ENCODE measurements at regions not wholly inside any gene's neighbourhood (a gene's known extent, or its start where the extent isn't known, plus 50 kb on each side); places are given as distances from the start of the nearest gene placed in this dataset.
"Not testable (repeated sequence)": the region's sequence is repeated elsewhere in the genome, so short reads cannot be mapped to it uniquely, and the experiment has no call there.

DNA sequence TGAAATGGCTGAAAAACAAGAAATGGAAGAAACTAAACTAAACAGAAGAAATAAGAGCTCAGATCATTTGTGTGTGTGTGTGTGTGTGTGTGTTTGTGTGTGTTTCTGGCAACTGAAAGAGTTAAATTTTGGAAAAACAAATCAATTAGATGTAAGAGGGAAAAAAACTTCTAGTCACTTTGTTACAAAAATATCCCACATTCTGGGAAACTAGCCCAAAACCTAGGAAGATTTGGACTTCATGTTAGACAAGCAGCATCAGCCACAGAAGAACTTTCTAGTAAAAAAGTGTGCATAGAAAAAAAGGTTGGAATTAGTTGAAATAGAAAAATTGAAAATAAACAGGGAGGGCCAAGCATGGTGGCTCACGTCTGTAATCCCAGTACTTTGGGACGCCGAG is 111.6 kb upstream of the PRKG2 start:
- no peak overlapping the region for H3K27ac ChIP-seq
- no peaks in the 10 kb centered on the region for H3K27me3 ChIP-seq
- no peaks in the 10 kb centered on the region for H3K36me3 ChIP-seq
- H3K4me3 ChIP-seq (replicated peaks in 1 of 3) = no peak overlapping the region
- no peak for DNase-seq
- intact Hi-C loops (cut with DNase I) = no loop called here
- H3K9me3 ChIP-seq = no peaks in the 10 kb centered on the region
- no peak for TF ChIP-seq POLR2A (IDR thresholded peaks at IDR 0.05)
- TF ChIP-seq, protein P1, sequence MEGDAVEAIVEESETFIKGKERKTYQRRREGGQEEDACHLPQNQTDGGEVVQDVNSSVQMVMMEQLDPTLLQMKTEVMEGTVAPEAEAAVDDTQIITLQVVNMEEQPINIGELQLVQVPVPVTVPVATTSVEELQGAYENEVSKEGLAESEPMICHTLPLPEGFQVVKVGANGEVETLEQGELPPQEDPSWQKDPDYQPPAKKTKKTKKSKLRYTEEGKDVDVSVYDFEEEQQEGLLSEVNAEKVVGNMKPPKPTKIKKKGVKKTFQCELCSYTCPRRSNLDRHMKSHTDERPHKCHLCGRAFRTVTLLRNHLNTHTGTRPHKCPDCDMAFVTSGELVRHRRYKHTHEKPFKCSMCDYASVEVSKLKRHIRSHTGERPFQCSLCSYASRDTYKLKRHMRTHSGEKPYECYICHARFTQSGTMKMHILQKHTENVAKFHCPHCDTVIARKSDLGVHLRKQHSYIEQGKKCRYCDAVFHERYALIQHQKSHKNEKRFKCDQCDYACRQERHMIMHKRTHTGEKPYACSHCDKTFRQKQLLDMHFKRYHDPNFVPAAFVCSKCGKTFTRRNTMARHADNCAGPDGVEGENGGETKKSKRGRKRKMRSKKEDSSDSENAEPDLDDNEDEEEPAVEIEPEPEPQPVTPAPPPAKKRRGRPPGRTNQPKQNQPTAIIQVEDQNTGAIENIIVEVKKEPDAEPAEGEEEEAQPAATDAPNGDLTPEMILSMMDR (IDR thresholded peaks at IDR 0.05) = no peak
- WGBS, 2 donors = 90 to 92% methylated on average over 3 of the region's 3 CpGs
- no peaks in the 10 kb centered on the region for H3K4me1 ChIP-seq

DNA sequence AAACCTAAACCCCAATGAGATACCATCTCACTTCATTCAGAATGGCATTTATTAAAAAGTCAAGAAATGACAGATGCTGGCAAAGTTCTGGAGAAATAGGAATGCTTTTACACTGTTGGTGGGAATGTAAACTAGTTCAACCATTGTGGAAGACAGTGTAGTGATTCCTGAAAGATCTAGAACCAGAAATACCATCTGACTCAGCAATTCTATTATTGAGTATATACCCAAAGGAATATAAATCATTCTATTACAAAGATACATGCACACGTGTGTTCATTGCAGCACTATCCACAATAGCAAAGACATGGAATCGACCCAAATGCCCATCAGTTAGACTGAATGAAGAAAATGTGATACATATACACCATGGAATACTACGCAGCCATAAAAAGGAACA is 109.6 kb upstream of the PRKG2 start:
- H3K9me3 ChIP-seq; H3K27me3 ChIP-seq; H3K4me1 ChIP-seq; intact Hi-C loops (cut with DNase I); H3K36me3 ChIP-seq; H3K27ac ChIP-seq; H3K4me3 ChIP-seq (replicated peaks in 1 of 3); DNase-seq: not testable (repeated sequence)
- 83 to 87% methylated on average over 3 of the region's 3 CpGs for WGBS, 2 donors

DNA sequence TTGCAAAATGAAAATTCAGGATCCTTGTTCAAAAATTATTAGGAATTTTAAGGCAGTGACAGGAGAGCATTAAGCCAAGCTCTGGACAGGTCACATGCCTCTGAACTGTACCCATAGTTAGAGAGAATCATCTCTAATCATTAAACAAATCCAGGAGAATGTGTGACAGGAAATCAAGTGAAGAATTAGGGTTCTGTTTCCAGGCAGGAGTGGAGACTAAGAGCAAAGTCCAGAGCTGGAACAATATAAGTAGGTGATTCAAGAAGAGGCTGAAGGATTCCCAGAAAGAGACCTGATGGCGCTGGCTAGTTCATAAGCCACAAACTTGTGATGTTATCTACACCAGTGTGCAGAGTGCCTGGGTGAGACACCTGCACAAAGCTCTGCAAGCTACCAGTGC is 104.6 kb upstream of the PRKG2 start:
- no peak for DNase-seq
- intact Hi-C loops (cut with DNase I) = no loop called here
- no peak overlapping the region for H3K27ac ChIP-seq
- no peak overlapping the region for H3K4me3 ChIP-seq (replicated peaks in 1 of 3)
- TF ChIP-seq POLR2A (IDR thresholded peaks at IDR 0.05) = no peak
- TF ChIP-seq, protein P1 (IDR thresholded peaks at IDR 0.05) = no peak
- no peaks in the 10 kb centered on the region for H3K27me3 ChIP-seq
- no peaks in the 10 kb centered on the region for H3K36me3 ChIP-seq
- H3K4me1 ChIP-seq = peaks cover 6 to 8% of the 10 kb centered on the region in 2 donors
- 69 to 100% methylated on average over 1 of the region's 1 CpG for WGBS, 2 donors
- no peaks in the 10 kb centered on the region for H3K9me3 ChIP-seq

DNA sequence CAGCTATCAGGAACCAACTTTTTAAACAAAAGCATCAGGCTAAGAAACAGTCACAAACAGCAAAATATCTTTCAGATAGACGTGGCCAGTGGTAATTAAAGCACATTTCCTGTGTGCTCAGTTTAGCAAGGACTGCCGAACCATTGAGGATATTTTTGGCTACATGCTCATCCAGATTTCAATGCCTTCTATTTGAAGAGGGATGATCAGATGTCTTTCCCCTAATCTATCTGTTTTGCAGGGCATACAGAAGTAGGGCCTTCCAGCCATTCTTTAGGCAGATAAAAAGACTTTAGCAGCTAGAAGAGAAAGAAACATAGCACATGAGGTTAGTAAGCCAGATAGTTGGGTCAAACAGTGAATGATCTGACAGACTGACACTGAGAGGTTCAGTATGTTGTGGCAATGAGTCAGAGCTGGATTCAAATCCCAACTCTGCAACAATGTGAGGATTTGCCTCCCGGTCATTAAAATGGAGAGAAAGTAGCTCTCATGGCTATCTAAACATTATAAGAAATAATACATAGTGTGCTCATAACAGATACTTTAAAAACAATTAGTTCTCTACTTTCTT is 100.0 kb upstream of the PRKG2 start:
- H3K4me3 ChIP-seq (replicated peaks in 1 of 3) = no peak overlapping the region
- H3K4me1 ChIP-seq = peaks cover 6 to 8% of the 10 kb centered on the region in 2 donors
- no peak for TF ChIP-seq POLR2A (IDR thresholded peaks at IDR 0.05)
- TF ChIP-seq, protein P1 (IDR thresholded peaks at IDR 0.05) = no peak
- intact Hi-C loops (cut with DNase I) = no loop called here
- no peaks in the 10 kb centered on the region for H3K27me3 ChIP-seq
- no peaks in the 10 kb centered on the region for H3K9me3 ChIP-seq
- H3K36me3 ChIP-seq = no peaks in the 10 kb centered on the region
- 29 to 34% methylated on average over 3 of the region's 3 CpGs for WGBS, 2 donors
- no peak for DNase-seq
- no peak overlapping the region for H3K27ac ChIP-seq

DNA sequence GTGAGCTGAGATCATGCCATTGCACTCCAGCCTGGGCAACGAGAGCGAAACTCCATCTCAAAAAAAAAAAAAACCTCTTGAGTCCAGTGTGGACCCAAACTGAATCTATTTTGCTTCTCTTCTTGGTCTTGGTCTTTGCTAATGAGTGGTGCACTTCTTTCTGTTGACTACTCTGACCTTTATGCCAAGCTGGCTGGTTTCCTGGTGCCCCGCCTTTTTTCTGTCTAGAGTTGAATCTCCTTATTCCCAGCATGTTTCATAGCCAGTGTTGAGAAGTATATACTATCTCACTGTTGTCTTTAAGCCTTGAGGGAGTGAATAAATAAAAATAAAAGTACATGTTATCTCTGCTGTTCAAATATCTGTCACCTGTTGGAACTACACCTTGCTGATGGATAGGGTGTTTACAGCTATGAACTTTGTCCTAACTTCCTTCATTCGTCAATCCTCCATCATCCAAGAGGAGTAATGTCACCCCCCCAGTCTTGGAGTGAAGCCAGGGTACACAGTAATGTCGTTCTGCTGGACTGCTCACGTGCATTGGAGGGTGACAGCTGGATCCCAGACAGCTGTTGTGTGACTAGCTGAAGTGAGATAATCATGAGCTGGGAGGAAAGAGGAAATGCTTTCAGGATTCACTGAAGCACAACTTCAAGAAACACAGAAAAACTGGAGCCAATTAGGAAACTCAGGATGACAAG is 99.3 kb upstream of the PRKG2 start:
- H3K36me3 ChIP-seq = no peaks in the 10 kb centered on the region
- TF ChIP-seq POLR2A (IDR thresholded peaks at IDR 0.05) = no peak
- TF ChIP-seq, protein P1 (IDR thresholded peaks at IDR 0.05) = no peak
- no peak overlapping the region for H3K4me3 ChIP-seq (replicated peaks in 1 of 3)
- DNase-seq = peak; percentile 76 to 90
- no peak overlapping the region for H3K27ac ChIP-seq
- 39 to 41% methylated on average over 6 of the region's 6 CpGs for WGBS, 2 donors
- intact Hi-C loops (cut with DNase I) = no loop called here
- peaks cover 6 to 8% of the 10 kb centered on the region in 2 donors for H3K4me1 ChIP-seq
- H3K9me3 ChIP-seq = no peaks in the 10 kb centered on the region
- H3K27me3 ChIP-seq = no peaks in the 10 kb centered on the region

Data from thyroid gland (tissue), 4 donors.